ENCODE measurements at regions not wholly inside any gene's neighbourhood (a gene's known extent, or its start where the extent isn't known, plus 50 kb on each side); places are given as distances from the start of the nearest gene placed in this dataset.

GRCh38 chr7:10579561-10579960 lies 394.1 kb upstream of the PHF14 start:
- Histone ChIP-seq H3K27me3 (ENCODE audit: insufficient read depth, low read length) (no peaks in the 10 kb centered on the region), H3K4me2 (ENCODE audit: low read length) (no peak overlapping the region), H3F3A (ENCODE audit: insufficient read depth, low read length) (no peaks in the 10 kb centered on the region), H3K36me3 (ENCODE audit: insufficient read depth, low read length) (no peaks in the 10 kb centered on the region), H3K4me3 (ENCODE audit: low read depth, low read length, poor library complexity, severe bottlenecking) (no peak overlapping the region), H3K79me2 (ENCODE audit: insufficient read depth, low read length) (no peaks in the 10 kb centered on the region), H3K9me3 (ENCODE audit: low read length) (no peaks in the 10 kb centered on the region), H3K4me1 (ENCODE audit: insufficient read depth, low read length, severe bottlenecking) (no peaks in the 10 kb centered on the region), H3K9me2 (ENCODE audit: low read depth, low read length) (no peaks in the 10 kb centered on the region), H2AFZ (ENCODE audit: low read length) (no peak overlapping the region), H4K20me1 (ENCODE audit: insufficient read depth, low read length) (no peaks in the 10 kb centered on the region), H3K9ac (ENCODE audit: low read length) (no peak overlapping the region), H3K27ac (ENCODE audit: low read depth, low read length, poor library complexity, severe bottlenecking) (no peak overlapping the region)
- TF ChIP-seq CTCF (IDR thresholded peaks at IDR 0.05; ENCODE audit: low read length) (no peak), EZH2 (IDR thresholded peaks at IDR 0.05; ENCODE audit: borderline replicate concordance, low read length) (no peak)

GRCh38 chr7:10584886-10585285 lies 388.8 kb upstream of the PHF14 start:
- Histone ChIP-seq H3K27ac (ENCODE audit: low read depth, low read length, poor library complexity, severe bottlenecking) (no peak overlapping the region), H3K9me3 (ENCODE audit: low read length) (no peaks in the 10 kb centered on the region), H3K27me3 (ENCODE audit: insufficient read depth, low read length) (no peaks in the 10 kb centered on the region), H3K9ac (ENCODE audit: low read length) (no peak overlapping the region), H2AFZ (ENCODE audit: low read length) (no peak overlapping the region), H3K36me3 (ENCODE audit: insufficient read depth, low read length) (no peaks in the 10 kb centered on the region), H3K9me2 (ENCODE audit: low read depth, low read length) (no peaks in the 10 kb centered on the region), H3K4me2 (ENCODE audit: low read length) (no peak overlapping the region), H3K4me3 (ENCODE audit: low read depth, low read length, poor library complexity, severe bottlenecking) (no peak overlapping the region), H3K79me2 (ENCODE audit: insufficient read depth, low read length) (no peaks in the 10 kb centered on the region), H4K20me1 (ENCODE audit: insufficient read depth, low read length) (no peaks in the 10 kb centered on the region), H3F3A (ENCODE audit: insufficient read depth, low read length) (no peaks in the 10 kb centered on the region), H3K4me1 (ENCODE audit: insufficient read depth, low read length, severe bottlenecking) (no peaks in the 10 kb centered on the region)
- TF ChIP-seq EZH2 (IDR thresholded peaks at IDR 0.05; ENCODE audit: borderline replicate concordance, low read length) (no peak), CTCF (IDR thresholded peaks at IDR 0.05; ENCODE audit: low read length) (no peak)

GRCh38 chr7:10588084-10588483 lies 385.6 kb upstream of the PHF14 start:
- no peak overlapping the region for H3K9ac ChIP-seq (ENCODE audit: low read length)
- no peak overlapping the region for H3K4me2 ChIP-seq (ENCODE audit: low read length)
- no peaks in the 10 kb centered on the region for H3K9me3 ChIP-seq (ENCODE audit: low read length)
- H3K27ac ChIP-seq (ENCODE audit: low read depth, low read length, poor library complexity, severe bottlenecking): no peak overlapping the region
- no peaks in the 10 kb centered on the region for H3F3A ChIP-seq (ENCODE audit: insufficient read depth, low read length)
- no peaks in the 10 kb centered on the region for H3K79me2 ChIP-seq (ENCODE audit: insufficient read depth, low read length)
- H4K20me1 ChIP-seq (ENCODE audit: insufficient read depth, low read length): no peaks in the 10 kb centered on the region
- no peaks in the 10 kb centered on the region for H3K36me3 ChIP-seq (ENCODE audit: insufficient read depth, low read length)
- no peak overlapping the region for H2AFZ ChIP-seq (ENCODE audit: low read length)
- H3K27me3 ChIP-seq (ENCODE audit: insufficient read depth, low read length): no peaks in the 10 kb centered on the region
- no peak overlapping the region for H3K4me3 ChIP-seq (ENCODE audit: low read depth, low read length, poor library complexity, severe bottlenecking)
- TF ChIP-seq EZH2 (IDR thresholded peaks at IDR 0.05; ENCODE audit: borderline replicate concordance, low read length) (no peak), CTCF (IDR thresholded peaks at IDR 0.05; ENCODE audit: low read length) (no peak)
- H3K9me2 ChIP-seq (ENCODE audit: low read depth, low read length): no peaks in the 10 kb centered on the region
- H3K4me1 ChIP-seq (ENCODE audit: insufficient read depth, low read length, severe bottlenecking): no peaks in the 10 kb centered on the region

Measured in OCI-LY1 (cell line).